ENCODE measurements at regions not wholly inside any gene's neighbourhood (a gene's known extent, or its start where the extent isn't known, plus 50 kb on each side); places are given as distances from the start of the nearest gene placed in this dataset.

DNA sequence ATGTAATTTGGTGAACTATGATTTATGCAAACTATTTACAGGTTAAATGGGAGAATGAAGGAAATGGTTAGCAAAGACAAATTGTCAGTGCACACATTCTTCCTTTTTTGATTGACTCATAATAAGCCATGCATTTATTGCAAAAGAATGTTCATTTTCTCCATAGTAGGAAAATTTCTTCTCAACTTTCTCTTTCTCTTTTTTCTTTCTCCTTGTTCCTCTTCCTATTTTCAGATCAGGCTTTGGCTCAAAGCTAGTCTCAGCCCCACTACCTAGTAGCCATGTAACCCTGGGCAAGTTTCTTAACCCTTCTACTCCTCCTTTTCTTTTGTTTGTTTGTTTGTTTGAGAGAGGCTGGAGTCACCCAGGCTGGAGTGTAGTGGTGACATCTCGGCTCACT lies 156.6 kb downstream of the PIK3R1 start:
- no peak overlapping the region for H3K4me3 ChIP-seq (ENCODE audit: low read length)
- TF ChIP-seq ZNF274 (IDR thresholded peaks at IDR 0.05; ENCODE audit: low read depth, low read length) = no peak

DNA sequence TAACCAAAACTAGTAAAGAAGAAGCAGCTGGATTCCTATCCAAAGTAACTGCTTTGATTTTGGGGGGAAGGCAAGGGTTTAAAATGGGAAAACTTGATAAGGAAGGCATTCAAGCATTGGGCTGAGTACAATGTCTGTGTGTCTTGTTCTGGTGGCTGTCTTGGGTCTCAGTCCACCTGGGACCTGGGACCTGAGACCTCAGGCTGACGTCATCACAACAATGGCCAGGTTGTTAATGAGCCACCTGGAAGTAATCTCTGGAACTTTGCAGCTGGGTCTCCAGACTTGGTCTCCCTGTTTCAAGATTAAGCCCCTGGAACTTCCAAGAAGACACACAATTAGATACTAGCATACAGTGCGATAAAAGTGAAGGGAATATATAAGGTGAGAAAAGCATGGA lies 157.5 kb downstream of the PIK3R1 start:
- no peak overlapping the region for H3K4me3 ChIP-seq (ENCODE audit: low read length)
- TF ChIP-seq ZNF274 (IDR thresholded peaks at IDR 0.05; ENCODE audit: low read depth, low read length) = no peak

DNA sequence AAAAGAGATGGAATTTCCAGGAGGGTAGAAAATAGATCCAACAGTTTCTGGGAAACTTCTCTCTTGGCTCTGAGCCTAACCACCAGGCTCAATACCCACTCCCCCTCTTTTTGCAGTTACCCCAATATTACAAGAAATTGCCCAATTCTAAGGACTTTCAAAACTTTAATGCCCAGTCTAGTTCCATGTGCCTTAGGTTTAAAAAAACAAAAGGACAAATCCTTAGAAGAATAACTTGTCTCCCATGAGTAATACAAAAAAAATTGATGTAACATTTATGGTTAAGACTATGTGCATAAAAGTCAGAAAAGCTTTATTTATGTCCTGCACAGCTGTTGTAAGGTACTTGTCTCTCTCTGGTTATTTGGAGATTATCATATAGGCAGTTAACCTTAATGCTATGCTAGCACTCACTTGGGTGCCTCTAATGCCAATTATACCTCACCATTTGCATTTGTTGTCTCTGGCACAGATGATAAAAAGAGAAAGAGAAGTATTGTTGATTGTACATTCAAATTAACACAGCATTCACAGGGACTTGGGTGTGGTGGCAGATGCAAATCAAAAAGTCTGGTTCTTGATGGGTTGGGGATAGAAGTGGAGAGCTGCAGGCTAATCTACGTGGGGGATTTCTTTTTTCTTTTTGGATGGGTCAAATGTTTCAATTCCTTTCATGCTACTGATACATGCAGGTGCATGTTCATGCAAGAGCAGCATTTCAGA lies 159.4 kb downstream of the PIK3R1 start:
- no peak for TF ChIP-seq ZNF274 (IDR thresholded peaks at IDR 0.05; ENCODE audit: low read depth, low read length)

GRCh38 chr5:68375540-68375939 lies 160.0 kb downstream of the PIK3R1 start:
- no peak for TF ChIP-seq ZNF274 (IDR thresholded peaks at IDR 0.05; ENCODE audit: low read depth, low read length)
- H3K4me3 ChIP-seq (ENCODE audit: low read length) = no peak overlapping the region

More for the DNA sequence above, 159.4 kb downstream of the PIK3R1 start:
- H3K4me3 ChIP-seq (ENCODE audit: low read length) = no peak overlapping the region

DNA sequence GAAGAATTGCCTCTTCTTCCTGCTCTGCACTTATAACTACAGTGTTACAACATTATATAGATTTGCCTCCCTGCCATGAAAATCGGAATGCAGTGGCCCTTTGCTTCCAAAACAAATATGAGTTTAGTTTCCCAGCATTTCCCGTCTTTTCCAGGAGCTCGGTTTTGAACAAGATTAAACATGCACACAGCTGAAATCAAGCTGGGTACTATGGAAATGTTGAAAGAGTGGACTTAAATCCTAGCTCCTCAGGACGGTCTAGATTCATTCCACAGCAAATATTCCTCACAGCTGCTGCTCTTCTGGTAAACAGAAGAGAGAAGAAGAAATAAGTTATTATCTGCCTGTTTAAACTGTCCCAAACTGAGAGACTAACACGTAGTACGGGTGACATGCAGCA lies 161.4 kb downstream of the PIK3R1 start:
- H3K4me3 ChIP-seq (ENCODE audit: low read length) = no peak overlapping the region
- no peak for TF ChIP-seq ZNF274 (IDR thresholded peaks at IDR 0.05; ENCODE audit: low read depth, low read length)

GRCh38 chr5:68377733-68378132 lies 162.2 kb downstream of the PIK3R1 start:
- TF ChIP-seq ZNF274 (IDR thresholded peaks at IDR 0.05; ENCODE audit: low read depth, low read length) = no peak
- H3K4me3 ChIP-seq (ENCODE audit: low read length) = no peak overlapping the region

DNA sequence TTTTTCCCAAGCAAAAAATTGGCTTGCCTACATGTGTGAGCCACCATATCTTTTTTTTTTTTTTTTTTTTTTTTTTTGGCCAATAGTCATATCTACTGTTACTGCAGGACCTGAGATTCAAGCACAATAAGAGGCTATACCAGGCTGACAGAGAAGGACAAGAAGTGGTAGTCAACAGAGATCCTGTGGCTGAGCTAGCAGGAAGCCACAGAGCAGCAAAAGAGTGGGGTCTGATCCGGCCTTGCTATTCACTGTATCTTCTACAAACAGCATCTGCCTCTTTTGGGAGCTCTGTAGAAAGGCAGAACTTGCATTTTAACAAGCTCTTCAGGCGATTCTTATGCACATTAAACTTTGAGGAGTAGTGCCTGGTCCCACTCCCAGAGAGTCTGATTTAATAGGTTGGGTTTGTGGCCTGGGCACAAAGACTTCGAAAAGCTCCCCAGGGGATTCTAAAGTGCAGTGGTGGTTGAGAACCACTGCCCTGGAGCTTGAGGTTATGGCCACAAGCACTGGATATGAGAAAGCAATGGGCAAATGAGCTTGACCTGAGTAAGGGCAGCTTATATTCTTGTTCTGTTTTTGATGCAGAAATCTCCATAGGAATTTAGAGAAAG lies 162.8 kb downstream of the PIK3R1 start:
- no peak overlapping the region for H3K4me3 ChIP-seq (ENCODE audit: low read length)
- no peak for TF ChIP-seq ZNF274 (IDR thresholded peaks at IDR 0.05; ENCODE audit: low read depth, low read length)

DNA sequence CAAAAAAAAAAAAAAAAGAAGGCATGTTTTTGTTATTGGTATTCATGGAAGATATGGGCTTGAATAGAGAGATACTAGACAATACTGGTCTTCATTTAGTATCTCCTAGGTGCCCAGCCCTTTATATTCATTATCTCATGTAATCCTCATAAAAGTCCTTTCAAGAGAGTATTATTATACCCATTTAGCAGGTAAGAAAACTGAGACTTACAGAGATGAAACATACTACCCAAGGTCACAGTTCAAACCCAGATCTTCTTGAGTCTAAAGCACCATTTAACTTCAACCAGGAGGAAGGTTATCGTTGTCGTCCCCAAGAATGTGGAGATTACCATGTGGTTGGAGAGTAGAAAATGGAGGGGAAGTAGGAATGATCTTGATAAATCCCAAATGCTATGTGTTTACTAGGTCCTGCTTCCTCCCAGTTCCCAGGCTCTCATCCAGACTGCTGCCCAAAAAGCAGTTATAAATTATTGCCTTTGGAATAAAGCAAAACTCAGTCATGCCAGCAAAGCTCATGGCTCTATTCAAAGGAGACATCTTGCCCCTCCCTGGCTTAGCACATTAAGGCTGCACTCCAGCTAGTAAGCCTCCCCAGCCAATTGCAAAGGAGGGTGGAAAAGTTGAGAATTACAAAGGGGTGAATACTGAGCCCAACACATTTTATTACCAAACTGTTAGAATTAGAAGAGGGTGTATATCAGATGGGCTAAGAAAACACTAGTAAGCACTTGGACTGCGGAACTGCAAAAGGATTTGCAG lies 163.9 kb downstream of the PIK3R1 start:
- H3K4me3 ChIP-seq (ENCODE audit: low read length) = no peak overlapping the region
- TF ChIP-seq ZNF274 (IDR thresholded peaks at IDR 0.05; ENCODE audit: low read depth, low read length) = no peak

GRCh38 chr5:68380078-68380477 lies 164.5 kb downstream of the PIK3R1 start:
- no peak overlapping the region for H3K4me3 ChIP-seq (ENCODE audit: low read length)
- TF ChIP-seq ZNF274 (IDR thresholded peaks at IDR 0.05; ENCODE audit: low read depth, low read length) = no peak

- TF ChIP-seq ZNF274 (IDR thresholded peaks at IDR 0.05; ENCODE audit: low read depth, low read length) = no peak
- no peak overlapping the region for H3K4me3 ChIP-seq (ENCODE audit: low read length)
Observed at GRCh38 chr5:68381060-68381459, 165.5 kb downstream of the PIK3R1 start.

GRCh38 chr5:68381909-68382308 lies 166.4 kb downstream of the PIK3R1 start:
- TF ChIP-seq ZNF274 (IDR thresholded peaks at IDR 0.05; ENCODE audit: low read depth, low read length) = no peak
- no peak overlapping the region for H3K4me3 ChIP-seq (ENCODE audit: low read length)

DNA sequence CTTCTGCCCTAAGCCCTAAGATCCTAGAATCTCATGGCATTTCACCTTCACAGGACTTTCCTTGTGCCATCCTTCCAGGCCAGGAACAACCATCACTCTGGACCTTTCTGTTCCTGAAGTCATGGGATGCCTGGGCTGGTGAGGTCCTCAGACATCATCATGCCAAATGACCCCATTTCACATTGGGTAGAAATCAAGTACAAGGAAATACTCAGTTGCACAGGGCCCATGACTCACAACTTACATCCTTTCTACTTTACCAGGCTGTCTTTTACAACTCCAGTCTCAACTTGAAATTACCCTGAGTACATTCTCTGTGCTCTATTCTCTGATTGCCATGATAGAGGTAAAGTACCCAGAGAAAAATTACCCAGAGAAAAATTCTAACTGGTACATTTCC lies 167.1 kb downstream of the PIK3R1 start:
- no peak for TF ChIP-seq ZNF274 (IDR thresholded peaks at IDR 0.05; ENCODE audit: low read depth, low read length)
- no peak overlapping the region for H3K4me3 ChIP-seq (ENCODE audit: low read length)

- no peak overlapping the region for H3K4me3 ChIP-seq (ENCODE audit: low read length)
- no peak for TF ChIP-seq ZNF274 (IDR thresholded peaks at IDR 0.05; ENCODE audit: low read depth, low read length)
Observed at GRCh38 chr5:68383888-68384310, 168.3 kb downstream of the PIK3R1 start.

DNA sequence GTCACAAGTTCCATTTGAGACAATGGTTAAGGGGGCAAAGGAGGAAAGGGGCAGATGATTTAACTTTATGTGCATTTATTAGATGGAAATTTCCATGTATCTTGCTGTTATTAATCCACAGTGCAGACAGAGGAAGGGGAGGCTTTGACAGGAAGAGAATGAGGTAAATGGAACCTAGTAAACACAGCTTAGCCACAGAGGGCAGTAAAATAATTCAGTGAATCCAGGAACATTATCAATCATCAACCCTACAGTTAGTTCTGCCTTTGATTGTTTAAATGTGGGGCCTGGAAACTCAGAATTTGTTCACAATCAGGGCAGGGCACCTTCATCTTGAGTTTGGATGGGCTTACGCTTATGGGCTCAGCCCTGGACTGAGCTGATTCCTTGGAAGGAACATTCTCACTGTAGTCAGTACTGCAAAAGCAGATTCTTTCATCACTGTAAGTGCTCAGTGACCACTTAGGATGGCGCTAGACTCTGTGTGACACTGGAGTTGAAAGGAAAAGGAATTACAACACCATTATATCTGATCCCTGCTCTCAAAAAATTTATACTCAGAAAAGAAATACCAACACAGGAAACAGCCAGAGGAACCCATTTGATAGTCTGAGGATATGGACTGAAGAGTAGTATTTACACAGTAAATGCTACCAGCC lies 169.5 kb downstream of the PIK3R1 start:
- H3K4me3 ChIP-seq (ENCODE audit: low read length) = no peak overlapping the region
- TF ChIP-seq ZNF274 (IDR thresholded peaks at IDR 0.05; ENCODE audit: low read depth, low read length) = no peak

Measured in GM08714 (cell line).